Pancreas (tissue), 10 donors: ENCODE measurements at regions not wholly inside any gene's neighbourhood (a gene's known extent, or its start where the extent isn't known, plus 50 kb on each side); places are given as distances from the start of the nearest gene placed in this dataset.

Source experiments
- ATAC-seq, 4 donors: fragments of 200-7000 bp; cut with Tn5 transposase; one replicate each; pipeline versions ENCODE4 v1.8.0 to v1.9.1; 2020; ENCODE audit warnings: mild to moderate bottlenecking in 4 of 4, moderate library complexity in 4 of 4
- DNase-seq, 6 donors: peaks; one replicate each; pipeline ENCODE4 v3.0.0-alpha.2; 2020
- FAIRE-seq: peaks from 2 replicates; lab custom pipeline; 2012; peaks lifted over from hg19 to GRCh38; lab: Jason Lieb, UNC
- H3K27ac ChIP-seq, 4 donors: fragments of 200-600 bp; sonication (generic); 1 replicate in 3 of 4; 2 replicates in 1 of 4; pipeline versions ENCODE4 v1.5.0 to v1.8.0; 2020
- H3K27me3 ChIP-seq, 4 donors: fragments of 200-600 bp; one replicate each; pipeline ENCODE4 v1.8.0; 2021
- H3K36me3 ChIP-seq, 3 donors: fragments of 200-600 bp; sonication (generic) in 1 of 3; one replicate each; pipeline versions ENCODE4 v1.5.0 to v1.8.0; 2020 to 2021
- H3K4me1 ChIP-seq, 3 donors: fragments of 200-600 bp; one replicate each; pipeline ENCODE4 v1.8.0; 2021
- H3K4me3 ChIP-seq, 4 donors: fragments of 200-600 bp; sonication (generic) in 2 of 4; one replicate each; pipeline versions ENCODE4 v1.5.0 to v1.8.0; 2020 to 2021
- H3K9me3 ChIP-seq, 4 donors: fragments of 200-600 bp; one replicate each; pipeline ENCODE4 v1.8.0; 2021
- CTCF ChIP-seq, 4 donors: fragments of 200-600 bp; sonication (generic) in 3 of 4; IDR thresholded peaks; one replicate each; pipeline versions ENCODE4 v1.5.0 to v1.8.0; 2021; ENCODE audit warnings: antibody characterized with exemption in 4 of 4
- WGBS, 2 donors: extraction: QIAGEN DNeasy Blood & Tissue Kit; methylation state at CpG; one replicate each; pipeline ENCODE4 v1.1.7; 2013; 5-methylcytosine and 5-hydroxymethylcytosine counted together
- intact Hi-C, 3 donors: fragments of 100-400 bp; cut with DNase I; formaldehyde crosslinking; loops; one replicate each; pipeline versions ENCODE4 v1.11.1 to v1.14.2; 2022
- donor health status: healthy with polysubstance abuse.
- donor health status: DM: no; HTN: no; CAD: no; lungs with moderate emphysema.
- donor health status: DM: no; HTN: no; CAD: no.
- donor health status: control.
- donor health status: control.
- donor health status: Bipolar disorder and iron deficiency.
- donor health status: DM: yes; HTN: yes; CAD: no.
- donor health status: DM: no; HTN: no; CAD: no.
- donor health status: DM: no; HTN: no; CAD: no.
- donor health status: DM: yes; HTN: yes; CAD: no.

GRCh38 chr3:99576904-99577559, 61.4 kb upstream of the COL8A1 start:
- H3K27me3 ChIP-seq, result no peaks in the 10 kb centered on the region
- ATAC-seq, result no peak
- H3K36me3 ChIP-seq, result no peaks in the 10 kb centered on the region
- no peaks in the 10 kb centered on the region for H3K9me3 ChIP-seq
- intact Hi-C loops, result no loop called here
- H3K4me3 ChIP-seq, result no peak overlapping the region
- H3K27ac ChIP-seq, result no peak overlapping the region
- TF ChIP-seq CTCF (IDR thresholded peaks at IDR 0.05), result no peak
- no peak for DNase-seq
- H3K4me1 ChIP-seq, result no peaks in the 10 kb centered on the region
- 43 to 61% methylated on average over 4 of the region's 4 CpGs for WGBS, 2 donors
- FAIRE-seq, result no peak

- 64 to 85% methylated on average over 2 of the region's 2 CpGs for WGBS, 2 donors
- FAIRE-seq (no peak), DNase-seq (no peak), ATAC-seq (no peak)
- H3K4me3 ChIP-seq, result no peak overlapping the region
- H3K27me3 ChIP-seq, result no peaks in the 10 kb centered on the region
- TF ChIP-seq CTCF (IDR thresholded peaks at IDR 0.05), result no peak
- H3K9me3 ChIP-seq, result no peaks in the 10 kb centered on the region
- no peaks in the 10 kb centered on the region for H3K36me3 ChIP-seq
- H3K27ac ChIP-seq, result no peak overlapping the region
- intact Hi-C loops, result no loop called here
- H3K4me1 ChIP-seq, result no peaks in the 10 kb centered on the region
These were observed 62.7 kb upstream of the COL8A1 start for GRCh38 chr3:99575683-99576082.

GRCh38 chr3:99570061-99570460, 68.3 kb upstream of the COL8A1 start:
- FAIRE-seq (no peak), DNase-seq (no peak), ATAC-seq (no peak)
- Histone ChIP-seq H3K27ac (no peak overlapping the region), H3K27me3 (no peaks in the 10 kb centered on the region), H3K36me3 (no peaks in the 10 kb centered on the region), H3K4me3 (no peak overlapping the region), H3K9me3 (no peaks in the 10 kb centered on the region), H3K4me1 (no peaks in the 10 kb centered on the region)
- no peak for TF ChIP-seq CTCF (IDR thresholded peaks at IDR 0.05)
- intact Hi-C loops, result no loop called here
- 20 to 37% methylated on average over 1 of the region's 1 CpG for WGBS, 2 donors

GRCh38 chr3:99568663-99569335, 69.6 kb upstream of the COL8A1 start:
- WGBS, 2 donors, result 58 to 76% methylated on average over 1 of the region's 1 CpG
- TF ChIP-seq CTCF (IDR thresholded peaks at IDR 0.05), result no peak
- no peak for ATAC-seq
- intact Hi-C loops, result loop anchor here in 1 of 3 donors (10.0 kb wide), 1 partner anchor 1794 kb away; no protein-coding TSS in a partner anchor
- Histone ChIP-seq H3K9me3 (no peaks in the 10 kb centered on the region), H3K4me3 (no peak overlapping the region), H3K27me3 (no peaks in the 10 kb centered on the region), H3K36me3 (no peaks in the 10 kb centered on the region), H3K4me1 (no peaks in the 10 kb centered on the region), H3K27ac (no peak overlapping the region)
- DNase-seq, result no peak
- no peak for FAIRE-seq

- no peak for DNase-seq
- Histone ChIP-seq H3K36me3 (no peaks in the 10 kb centered on the region), H3K4me1 (no peaks in the 10 kb centered on the region), H3K9me3 (no peaks in the 10 kb centered on the region), H3K4me3 (no peak overlapping the region), H3K27me3 (no peaks in the 10 kb centered on the region), H3K27ac (no peak overlapping the region)
- TF ChIP-seq CTCF (IDR thresholded peaks at IDR 0.05), result no peak
- FAIRE-seq, result no peak
- intact Hi-C loops, result loop anchor here in 1 of 3 donors (10.0 kb wide), 1 partner anchor 1791 kb away; no protein-coding TSS in a partner anchor
- WGBS, 2 donors, result 58 to 71% methylated on average over 3 of the region's 3 CpGs
- ATAC-seq, result no peak
These were observed 73.1 kb upstream of the COL8A1 start for GRCh38 chr3:99565331-99565730.
